Stimulated activated CD8-positive, alpha-beta memory T cell treated with anti-CD3 and anti-CD28 coated beads, Interleukin-7, amount 100 ng/mL, for 48 hours (primary cell): ENCODE measurements at regions not wholly inside any gene's neighbourhood (a gene's known extent, or its start where the extent isn't known, plus 50 kb on each side); places are given as distances from the start of the nearest gene placed in this dataset.
"Not testable (repeated sequence)": the region's sequence is repeated elsewhere in the genome, so short reads cannot be mapped to it uniquely, and the experiment has no call there.

ENCODE experiments used
- DNase-seq, 2 donors: peaks; one replicate each; pipeline ENCODE4 v3.0.0-alpha.2; 2020; ENCODE audit warnings: low read depth in 1 of 2; ENCODE audit errors: extremely low read depth in 1 of 2

GRCh38 chr2:195538937-195539336, 118.1 kb upstream of the SLC39A10 start:
- no peak for DNase-seq

DNA sequence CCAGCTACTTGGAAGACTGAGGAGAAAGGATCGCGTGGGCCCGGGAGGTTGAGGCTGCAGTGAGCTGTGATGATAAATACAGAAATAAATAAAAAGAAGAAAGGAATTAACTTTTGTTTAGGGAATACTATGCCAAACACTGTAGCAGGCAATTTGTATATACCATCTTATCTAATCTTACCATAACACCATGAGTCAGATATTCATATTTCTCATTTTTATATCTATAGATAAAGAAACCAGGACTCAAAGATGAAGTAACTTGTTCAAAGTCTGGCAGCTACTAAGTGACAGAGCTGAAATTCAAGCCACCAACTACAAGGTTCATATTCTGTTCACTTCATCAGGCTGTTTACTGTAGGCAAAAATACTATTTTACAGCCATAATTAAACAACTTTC, 119.2 kb upstream of the SLC39A10 start:
- DNase-seq = no peak

GRCh38 chr2:195536906-195537305, 120.1 kb upstream of the SLC39A10 start:
- DNase-seq = no peak

DNA sequence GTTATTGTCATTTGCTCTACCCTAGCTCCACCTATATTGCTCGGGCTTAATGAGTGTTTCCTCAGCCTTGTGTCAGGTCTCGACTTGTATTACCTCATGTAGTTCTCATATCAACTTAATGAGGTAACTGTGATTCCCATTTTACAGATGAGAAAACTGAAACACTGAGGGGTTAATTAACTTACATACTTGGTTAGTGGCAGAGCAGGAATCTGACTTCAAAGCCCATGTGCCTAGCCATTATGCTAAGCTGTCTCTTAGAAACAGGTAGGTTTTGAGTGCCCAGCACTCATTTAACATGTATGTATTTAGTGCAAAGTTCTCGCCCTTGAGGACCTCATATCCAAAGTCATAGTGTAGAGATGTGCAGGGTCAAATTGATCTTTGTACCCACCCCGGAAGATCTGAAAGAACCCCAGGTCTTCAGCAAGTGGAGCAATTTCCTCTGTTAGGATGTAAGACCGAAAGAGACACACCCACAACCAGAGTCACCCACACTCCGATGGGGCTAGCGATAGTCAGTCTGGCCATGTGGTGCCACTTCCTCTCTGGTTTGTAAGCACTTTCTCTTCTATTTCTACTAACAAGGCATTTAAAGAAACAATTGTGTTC, 121.0 kb upstream of the SLC39A10 start:
- peak; percentile 44 to 83 for DNase-seq

DNA sequence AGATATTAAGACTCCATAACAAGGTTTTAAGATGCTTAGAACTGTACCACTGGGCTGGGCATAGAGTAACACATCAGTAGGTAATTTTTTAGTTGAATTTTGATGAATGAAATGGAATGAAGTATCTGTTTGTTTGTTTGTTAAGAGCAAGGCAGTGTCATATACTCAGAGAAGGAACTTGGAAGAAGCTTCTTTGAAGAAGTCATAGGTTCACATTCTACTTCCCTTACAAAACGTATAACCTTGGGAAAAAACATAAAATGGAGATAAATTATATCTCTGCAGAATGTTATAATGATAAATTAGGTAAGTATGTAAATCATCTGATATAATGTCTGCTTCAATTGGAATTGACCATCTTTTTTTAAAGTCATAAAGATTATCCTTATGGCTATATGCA, 122.1 kb upstream of the SLC39A10 start:
- DNase-seq = no peak

GRCh38 chr2:195533771-195534642, 123.0 kb upstream of the SLC39A10 start:
- peak; percentile 26 to 74 for DNase-seq

DNA sequence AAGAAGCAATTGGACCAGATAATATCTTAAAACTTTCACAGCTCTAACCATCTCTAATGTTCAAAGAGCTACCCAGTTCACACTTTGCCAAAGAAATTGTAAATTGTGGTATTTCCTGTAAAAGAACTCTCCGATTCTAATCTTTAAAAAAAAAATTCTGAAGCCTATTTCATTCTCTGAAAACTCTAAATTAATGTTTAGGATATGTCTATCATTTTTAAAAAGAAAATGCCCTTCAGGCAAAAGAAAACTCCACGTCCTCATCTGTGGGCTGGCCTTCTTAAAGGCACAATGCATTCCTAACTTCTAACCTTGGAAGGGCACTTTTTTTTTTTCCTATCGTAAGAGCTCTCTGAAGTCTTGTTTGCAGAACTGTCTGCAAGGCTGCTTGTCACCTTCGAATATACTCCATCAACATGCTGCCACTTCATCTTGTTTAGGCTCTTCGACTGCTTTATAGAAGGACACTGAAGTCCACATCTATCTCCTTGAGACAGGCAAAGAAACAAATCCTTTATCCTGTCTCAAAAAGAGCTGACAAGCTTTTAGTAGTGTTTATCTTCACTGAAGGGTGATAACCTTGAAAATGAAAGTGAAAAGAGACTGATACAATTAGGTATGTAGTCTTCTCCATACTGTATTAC, 124.3 kb upstream of the SLC39A10 start:
- no peak for DNase-seq

GRCh38 chr2:195532255-195532627, 124.8 kb upstream of the SLC39A10 start:
- no peak for DNase-seq

DNA sequence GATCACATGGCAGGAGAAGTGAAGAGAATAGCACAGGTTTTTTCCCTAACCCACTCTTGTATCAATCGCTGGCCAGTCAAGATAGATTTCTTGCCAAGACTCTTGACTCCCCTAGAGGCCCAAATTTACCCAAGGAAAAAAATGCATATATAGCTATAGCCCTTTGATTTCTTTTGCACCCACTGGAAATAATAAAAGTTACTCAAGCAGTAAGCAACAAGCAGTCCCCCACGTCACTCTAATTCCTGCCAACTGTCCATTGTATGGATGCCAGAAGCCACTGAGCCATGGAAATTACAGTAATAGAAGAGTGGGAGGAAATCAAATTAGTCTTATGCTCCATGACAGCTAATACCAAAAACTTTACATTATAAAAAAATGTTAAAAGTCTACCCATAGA, 125.3 kb upstream of the SLC39A10 start:
- no peak for DNase-seq

DNA sequence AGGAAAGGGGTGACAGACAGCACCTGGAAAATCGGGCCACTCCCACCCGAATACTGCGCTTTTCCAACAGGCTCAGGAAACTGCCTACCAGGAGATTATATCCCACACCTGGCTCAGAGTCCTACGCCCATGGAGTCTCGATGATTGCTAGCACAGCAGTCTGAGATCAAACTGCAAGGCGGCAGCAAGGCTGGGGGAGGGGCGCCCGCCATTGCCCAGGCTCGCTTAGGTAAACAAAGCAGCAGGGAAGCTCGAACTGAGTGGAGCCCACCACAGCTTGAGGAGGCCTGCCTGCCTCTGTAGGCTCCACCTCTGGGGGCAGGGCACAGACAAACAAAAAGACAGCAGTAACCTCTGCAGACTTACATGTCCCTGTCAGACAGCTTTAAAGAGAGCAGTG, 133.8 kb upstream of the SLC39A10 start:
- not testable (repeated sequence) for DNase-seq

- no peak for DNase-seq
Measured at GRCh38 chr2:195521589-195521988, 135.4 kb upstream of the SLC39A10 start.

DNA sequence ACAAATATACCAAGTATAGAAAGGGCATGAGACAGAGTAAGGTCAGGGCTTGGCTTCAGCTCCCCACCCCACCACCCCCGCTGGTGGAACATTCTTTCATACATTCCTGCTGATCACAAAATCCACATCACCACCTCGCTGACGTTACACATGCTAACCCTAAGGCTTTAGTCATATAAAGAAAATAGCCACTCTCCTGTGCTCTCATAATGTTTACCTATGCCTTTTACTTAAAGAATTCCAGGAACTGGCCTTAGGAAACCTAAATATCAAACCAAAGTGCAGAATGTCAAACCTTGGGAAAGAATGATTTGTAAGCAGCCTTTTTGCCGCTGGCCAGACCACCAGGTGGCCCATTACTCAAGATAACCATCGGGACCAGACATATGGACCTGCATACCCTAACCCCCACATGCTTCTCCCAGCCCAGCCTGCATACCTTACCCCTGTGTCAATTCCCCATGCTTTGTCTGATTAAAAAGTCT, 136.3 kb upstream of the SLC39A10 start:
- DNase-seq = no peak

DNA sequence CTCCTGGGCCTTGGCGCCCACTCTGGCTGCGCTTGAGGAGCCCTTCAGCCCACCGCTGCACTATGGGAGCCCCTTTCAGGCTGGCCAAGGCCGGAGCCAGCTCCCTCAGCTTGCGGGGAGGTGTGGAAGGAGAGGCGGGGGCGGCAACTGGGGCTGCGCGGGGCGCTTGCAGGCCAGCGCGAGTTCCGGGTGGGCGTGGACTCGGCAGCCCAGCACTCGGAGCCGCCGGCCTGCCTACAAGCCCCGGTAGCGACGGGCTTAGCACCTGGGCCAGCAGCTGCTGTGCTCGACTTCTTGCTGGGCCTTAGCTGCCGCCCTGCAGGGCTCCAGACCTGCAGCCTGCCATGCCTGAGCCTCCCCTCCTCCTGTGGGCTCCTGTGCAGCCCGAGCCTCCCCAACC, 141.5 kb upstream of the SLC39A10 start:
- DNase-seq = no peak

GRCh38 chr2:195514365-195514764, 142.7 kb upstream of the SLC39A10 start:
- DNase-seq = no peak

DNA sequence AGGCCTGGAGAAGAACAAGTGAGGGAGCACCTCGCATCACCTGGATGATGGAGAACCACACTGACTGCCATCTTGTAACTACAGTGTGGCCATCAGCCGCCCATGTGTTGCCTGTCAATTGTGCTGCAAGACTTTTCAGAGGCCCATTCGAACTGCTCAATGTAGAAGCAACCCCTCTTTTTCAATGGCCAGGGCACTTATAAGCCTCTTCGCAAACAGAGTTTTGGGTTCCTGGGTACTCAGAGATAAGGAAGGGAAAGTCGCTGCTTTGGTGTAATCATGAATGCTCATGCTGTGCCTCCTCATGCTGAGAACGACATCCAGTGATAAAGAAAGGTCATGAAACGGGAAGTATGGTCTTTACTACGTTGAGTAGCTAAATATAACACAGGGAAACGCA, 143.9 kb upstream of the SLC39A10 start:
- no peak for DNase-seq

DNA sequence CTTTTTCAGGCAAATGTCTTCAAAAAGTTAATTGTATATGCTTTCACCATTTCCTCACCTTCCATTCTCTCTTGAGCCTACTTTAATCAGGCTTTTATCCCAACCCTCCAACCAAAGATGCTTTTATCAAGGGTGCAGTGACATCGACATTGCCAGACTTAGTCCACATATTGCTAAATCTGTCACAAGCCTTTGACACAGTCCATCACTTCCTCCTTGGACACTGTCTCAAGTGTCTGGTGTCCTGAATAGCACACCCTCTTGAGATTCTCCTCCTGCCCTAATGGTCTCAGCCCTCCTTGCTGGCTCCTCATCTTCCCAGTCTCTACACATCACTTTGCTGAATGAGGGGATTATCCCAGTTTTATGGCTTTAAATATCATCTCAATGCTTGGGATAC, 147.5 kb upstream of the SLC39A10 start:
- DNase-seq = no peak

DNA sequence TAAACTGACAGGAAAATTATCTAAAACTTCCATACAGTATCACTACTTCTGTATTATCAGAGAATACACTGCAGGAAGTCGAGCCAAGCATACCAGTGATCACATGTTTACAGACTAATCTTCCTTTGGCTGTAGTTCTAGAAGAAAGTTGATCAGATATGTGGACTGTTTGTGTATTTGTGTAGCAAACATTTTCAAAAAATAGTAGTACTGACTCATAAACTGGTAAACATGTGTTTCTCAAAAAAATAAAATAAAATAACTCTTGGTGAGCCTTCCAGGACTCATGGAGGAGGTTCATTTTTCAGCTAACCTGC, 148.9 kb upstream of the SLC39A10 start:
- DNase-seq = no peak

DNA sequence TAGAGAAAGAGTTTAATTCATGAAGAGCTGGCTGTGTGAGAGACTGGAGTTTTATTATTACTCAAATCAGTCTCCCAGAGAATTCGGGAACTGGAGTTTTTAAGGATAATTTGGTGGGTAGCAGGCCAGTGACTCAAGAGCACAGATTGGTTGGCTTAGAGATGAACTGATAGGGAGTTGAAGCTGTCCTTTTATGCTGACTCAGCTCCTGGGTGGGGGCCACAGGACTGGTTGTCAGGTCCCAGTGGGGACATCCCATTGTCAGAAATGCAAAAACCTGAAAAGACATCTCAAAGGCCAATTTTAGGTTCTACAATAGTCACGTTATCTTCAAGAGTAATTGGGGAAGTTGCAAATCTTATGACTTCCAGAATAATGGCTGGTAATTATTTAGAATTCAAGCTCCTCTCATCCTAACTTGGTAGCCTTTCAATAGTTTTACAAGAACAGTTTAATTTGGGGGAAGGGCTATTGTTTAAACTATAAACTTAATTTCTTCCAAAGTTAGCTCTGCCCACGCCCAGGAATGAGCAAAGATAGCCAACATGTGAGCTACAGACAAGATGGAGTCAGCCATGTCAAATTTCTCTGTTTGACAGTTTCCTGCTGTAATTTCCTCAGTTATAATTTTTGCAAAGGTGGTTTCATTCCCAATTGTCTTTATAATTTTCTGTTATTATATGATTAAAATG, 149.4 kb upstream of the SLC39A10 start:
- no peak for DNase-seq

GRCh38 chr2:195505701-195506100, 151.3 kb upstream of the SLC39A10 start:
- DNase-seq = no peak

DNA sequence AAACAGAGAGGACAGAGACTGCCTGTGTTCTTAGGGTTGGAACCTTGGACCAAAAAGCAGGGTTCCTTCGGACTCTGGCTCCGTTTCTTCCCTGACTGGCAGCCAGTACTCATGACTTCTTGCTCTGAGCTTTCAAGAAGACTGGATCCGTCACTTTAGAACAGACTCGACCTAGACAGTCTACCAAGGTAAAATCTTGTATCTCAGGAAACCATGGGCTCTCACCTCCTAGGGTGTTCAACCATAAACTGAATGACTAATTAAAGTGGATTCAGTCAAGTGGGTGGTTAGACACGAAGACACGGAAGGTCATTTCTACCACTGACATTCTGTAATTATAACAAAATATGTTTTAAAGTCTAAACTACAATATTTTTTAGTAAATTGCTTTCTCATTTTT, 153.8 kb upstream of the SLC39A10 start:
- no peak for DNase-seq

DNA sequence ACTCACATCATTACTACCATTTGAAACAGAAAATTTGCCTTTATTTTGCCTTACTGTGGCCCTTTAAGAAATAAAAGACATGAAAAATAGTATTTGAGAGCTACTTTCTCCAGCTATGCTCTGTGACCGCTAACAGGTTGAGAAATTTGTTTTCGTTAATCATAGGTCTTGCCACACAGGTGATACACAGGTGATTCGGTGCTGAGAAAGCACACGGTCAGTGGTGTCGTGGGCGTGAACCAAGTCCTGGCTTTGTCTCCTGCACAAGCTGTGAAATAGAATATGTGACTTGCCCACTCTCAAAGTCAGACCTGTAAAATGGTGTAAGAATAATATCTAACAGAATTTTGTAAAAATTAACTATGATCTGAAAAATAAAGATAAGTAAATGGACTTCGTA, 155.3 kb upstream of the SLC39A10 start:
- no peak for DNase-seq
